NOMO-1 (cell line): ENCODE measurements at regions not wholly inside any gene's neighbourhood (a gene's known extent, or its start where the extent isn't known, plus 50 kb on each side); places are given as distances from the start of the nearest gene placed in this dataset.
A peak's percentile ranks its signal among the peaks of the same experiment; 100 is the strongest.

Experiments used
- DNase-seq, 2 experiments: peaks; one replicate each; lab custom pipeline; 2025; ENCODE audit not compliant: unreplicated experiment in 2 of 2; lab: John Stamatoyannopoulos, UW

DNA sequence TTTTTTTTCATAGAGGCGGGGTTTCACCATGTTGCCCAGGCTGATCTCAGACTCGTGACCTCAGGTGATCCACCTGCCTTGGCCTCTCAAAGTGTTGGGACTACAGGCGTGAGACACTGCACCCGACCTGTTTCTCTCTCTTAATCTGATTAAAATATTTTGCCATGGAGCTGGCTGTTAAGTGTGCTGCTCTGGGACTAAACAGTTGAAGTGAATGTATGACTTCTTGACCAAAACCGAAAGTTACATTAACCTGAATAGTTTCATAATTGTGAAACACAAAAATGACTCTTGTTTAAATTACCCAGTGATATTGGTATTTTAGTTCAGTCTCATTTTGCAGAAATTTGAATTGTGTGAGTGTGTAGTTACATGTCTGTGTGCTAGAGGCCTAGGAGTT is 2548.6 kb downstream of the PCDH7 start:
- no peak for DNase-seq

DNA sequence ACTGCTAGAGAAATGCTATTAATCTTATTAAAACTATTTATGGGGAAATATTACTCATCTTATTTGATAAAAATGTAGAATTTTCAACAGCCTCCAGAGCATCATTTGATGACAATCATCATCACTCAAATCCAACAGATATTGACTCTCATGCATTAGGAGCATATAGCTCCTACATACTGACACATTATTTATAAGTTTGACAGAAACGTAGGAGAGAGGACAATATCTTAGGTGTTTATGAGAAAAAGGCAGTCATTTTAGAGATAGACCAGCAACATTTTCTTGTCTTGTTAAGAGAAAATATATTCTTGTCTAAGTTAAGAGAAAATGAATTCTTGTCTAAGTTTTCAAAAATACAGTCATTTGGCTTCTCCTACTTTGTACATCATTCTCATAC is 2550.2 kb downstream of the PCDH7 start:
- no peak for DNase-seq

DNA sequence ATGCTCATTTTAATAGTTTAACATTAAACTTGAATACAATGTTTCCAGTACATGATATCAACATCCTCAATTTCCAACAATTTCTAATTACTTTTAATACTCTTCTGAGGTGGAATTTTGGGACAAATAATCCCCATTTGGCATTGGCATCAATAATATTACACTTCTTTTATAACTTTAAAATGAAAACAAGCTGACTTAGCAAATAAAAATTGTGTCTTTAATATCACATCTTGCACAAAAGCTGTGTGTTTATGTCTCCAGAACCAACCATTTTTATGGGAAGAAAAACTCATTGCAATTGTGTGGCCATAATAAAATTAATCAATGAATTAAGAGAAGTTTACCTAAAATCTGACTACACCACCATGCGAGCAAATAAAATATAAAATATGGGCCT is 2552.6 kb downstream of the PCDH7 start:
- DNase-seq: no peak

DNA sequence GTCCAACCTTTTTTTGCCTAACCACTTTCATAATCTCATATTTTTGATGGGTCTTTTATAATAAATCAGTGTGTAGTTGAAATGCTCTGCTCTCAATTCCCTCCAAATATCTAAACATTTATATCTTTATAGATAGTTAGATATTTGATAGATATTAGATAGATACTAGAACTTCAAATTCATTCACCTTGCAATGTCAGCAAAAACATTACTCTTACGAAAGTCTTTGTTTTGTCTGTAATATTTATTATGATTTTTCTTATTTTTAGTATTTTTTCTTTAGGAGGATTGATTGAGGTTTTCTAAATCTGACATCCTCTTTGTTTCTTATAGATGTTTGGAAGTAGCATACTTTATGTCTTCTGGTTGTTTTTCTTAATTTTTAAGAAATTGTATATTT is 2563.6 kb downstream of the PCDH7 start:
- no peak for DNase-seq

DNA sequence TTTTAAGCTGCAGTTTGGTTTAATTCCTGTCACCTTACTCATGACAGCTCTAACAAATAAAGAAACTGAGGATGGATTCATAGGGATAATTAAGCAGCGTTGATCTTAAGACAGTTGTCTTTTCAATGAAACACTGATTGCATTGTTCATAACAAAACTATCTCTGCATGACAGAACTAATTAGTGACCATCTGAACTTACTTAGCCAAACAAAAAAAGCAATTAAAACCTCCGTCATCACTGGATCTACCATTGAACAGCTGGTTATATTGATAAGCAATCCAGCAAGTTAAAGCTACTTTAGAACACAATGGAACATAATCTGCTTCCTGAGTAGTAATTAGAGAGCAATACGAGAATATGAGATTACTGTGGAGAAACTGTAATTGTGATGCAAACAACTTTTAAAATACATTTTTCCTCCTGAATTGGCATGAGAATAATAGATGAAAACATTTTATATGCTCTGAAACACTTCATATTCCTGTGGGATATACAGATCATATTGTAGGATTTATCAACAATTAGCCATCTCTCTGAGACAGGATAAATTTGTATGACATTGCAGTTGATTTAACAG is 2576.8 kb downstream of the PCDH7 start:
- DNase-seq: no peak

DNA sequence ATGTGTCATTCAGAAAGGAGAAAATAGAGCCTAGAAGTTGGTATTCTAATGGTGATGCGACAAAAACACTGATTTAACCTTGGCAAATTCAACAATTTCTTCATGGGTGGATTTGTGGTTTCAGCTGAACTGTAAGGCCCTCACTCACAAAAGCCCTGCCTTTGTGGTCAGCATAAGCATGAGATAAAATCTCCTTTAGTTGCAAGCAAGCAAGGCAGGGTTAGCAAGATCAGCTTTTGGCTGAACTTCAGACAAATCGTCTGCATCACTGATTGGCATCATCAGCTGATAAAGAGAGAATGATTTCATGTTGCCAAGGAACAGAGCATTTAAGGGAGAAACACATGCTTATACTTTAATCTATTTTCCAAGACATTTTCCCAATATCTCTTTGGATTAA is 2582.2 kb downstream of the PCDH7 start:
- no peak for DNase-seq

DNA sequence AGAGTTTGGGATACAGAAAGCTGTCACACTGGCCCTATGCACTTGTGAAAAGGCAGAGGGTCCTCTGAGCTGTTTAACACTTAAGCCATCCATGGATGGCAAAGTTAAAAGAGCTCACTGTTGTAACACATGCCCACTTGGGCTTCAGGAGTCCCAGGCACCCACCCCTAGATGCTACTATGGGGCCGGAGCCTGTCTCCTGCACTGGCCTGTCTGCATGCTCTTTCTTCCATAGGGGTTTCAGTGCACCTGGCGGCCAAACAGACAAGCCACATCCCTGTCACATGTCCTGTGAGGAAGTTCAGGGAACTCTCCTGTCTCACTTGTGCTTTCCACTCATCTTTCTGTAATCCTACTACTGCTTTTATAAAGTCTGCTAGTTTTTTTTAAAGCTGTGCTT is 2586.0 kb downstream of the PCDH7 start:
- no peak for DNase-seq

DNA sequence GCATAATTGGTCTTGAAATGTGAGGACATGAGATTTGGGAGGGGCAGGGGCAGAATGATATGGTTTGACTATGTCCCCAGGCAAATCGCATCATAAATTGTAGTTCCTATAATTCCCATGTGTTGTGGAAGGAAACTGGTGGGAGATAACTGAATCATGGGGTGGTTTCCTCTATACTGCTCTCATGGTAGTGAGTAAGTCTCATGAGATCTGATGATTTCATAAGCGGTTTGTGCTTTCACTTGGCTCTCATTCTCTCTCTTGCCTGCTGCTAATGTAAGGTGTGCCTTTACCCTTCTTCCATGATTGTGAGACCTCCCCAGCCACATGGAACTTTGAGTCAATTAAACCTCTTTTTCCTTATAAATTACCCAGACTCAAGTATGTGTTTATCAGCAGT is 2595.9 kb downstream of the PCDH7 start:
- no peak for DNase-seq

DNA sequence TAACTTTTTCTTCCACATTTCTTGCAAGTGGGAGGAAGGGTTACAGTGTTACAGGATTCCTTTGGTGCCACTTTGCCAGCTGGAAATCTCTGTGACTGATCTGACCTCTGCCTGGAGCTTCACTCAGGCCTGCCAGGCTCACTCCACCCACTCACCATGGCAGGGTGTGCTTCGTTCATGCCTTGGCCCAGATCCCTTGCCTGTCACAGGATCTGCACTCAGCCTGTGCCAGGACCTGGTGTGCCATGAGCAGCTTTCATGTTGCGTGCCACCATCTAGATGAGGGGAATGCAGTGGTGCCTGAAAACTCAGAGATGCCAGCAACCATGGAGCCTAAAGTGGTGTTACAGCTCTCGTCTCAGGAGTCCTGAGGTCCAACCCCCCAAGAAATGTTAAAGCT is 2596.4 kb downstream of the PCDH7 start:
- no peak for DNase-seq

DNA sequence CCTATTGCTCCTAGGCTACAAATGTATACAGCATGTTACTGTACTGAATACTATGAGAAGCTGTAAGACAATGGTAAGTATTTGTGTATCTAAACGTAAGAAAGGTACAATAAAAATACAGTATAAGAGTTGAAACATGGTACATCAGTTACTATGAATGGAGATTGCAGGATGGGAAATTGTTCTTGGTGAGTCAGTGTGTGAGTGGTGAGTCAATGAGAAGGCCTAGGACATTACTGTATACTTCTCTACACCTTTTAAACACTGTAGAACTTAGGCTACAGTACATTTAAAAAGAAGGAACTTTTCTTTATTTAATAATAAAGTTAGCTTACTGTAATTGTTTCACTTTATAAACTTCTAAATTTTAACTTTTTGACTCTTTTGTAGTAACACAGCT is 2603.2 kb downstream of the PCDH7 start:
- no peak for DNase-seq

DNA sequence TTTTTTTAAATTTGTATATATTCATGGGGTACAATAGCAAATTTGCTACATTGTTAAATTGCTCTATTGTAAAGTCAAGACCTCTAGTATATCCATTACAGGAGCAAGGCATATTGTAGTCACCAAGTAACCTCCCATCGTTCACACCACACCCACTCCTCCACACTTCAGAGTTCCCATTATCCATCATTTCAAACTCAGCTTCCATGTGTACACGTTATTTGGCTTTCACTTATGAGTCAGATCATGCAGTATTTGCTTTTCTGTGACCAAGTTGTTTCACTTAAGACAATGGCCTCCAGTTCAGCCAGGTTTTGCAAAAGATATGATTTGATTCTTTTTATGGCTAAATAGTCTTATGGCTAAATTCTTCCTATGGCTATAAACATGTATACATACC is 2614.2 kb downstream of the PCDH7 start:
- no peak for DNase-seq

DNA sequence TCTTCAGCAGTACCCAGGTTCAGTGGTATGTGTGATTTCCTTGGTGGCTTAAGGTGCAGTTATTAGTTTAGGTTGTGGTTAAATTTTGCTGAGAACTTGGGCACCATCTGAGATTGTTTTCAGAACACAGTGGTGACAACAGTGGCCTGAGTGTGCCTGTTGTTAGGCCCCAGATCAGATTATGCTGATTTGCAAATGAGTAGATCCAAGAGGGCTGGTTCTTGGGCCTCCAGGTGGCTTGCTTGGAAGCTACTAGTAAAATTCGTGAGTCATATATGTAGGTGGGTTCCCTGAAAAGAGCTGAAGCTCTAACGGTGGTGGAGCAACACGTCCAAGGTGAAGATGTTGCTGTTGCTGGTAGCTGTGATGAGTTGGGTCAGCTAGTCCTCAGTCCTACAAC is 2619.6 kb downstream of the PCDH7 start:
- no peak for DNase-seq

DNA sequence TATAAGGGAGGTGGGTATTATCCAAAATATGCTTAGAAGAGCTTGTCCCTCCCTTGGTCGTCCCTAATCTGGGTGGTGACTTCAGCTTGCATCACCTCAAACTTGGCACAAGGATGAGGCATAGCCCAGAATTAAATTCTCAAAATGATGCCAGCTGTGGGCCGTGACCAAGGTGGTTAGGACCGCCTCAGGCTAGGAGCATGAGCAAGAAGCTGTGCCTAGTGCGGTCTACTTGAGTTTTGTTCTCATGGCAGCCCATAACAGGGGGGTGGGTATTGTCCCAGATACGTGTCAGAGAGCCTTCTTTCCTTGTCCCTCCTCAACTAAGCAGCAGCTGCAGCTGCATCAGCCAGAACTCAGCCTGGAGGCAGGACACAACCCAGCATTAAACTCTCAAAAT is 2620.0 kb downstream of the PCDH7 start:
- no peak for DNase-seq

DNA sequence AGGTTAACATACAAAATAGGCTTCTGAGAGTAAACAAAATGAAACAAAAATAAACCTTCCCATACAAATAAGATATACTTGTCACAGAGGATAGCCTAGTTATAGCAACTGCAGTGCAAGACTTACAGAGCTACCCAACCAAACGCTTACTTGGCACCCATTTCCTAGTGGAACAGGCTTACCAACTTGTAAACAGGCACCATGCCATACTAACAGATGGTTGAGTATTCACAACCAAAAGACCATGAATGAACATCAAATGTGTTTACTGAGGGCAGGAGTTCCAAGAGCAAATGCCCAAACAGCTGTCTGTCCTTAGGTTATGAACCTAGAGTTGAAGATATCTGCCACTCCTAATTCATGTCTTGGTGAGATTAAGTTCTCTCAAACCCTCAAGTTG is 2629.2 kb downstream of the PCDH7 start:
- DNase-seq: no peak

DNA sequence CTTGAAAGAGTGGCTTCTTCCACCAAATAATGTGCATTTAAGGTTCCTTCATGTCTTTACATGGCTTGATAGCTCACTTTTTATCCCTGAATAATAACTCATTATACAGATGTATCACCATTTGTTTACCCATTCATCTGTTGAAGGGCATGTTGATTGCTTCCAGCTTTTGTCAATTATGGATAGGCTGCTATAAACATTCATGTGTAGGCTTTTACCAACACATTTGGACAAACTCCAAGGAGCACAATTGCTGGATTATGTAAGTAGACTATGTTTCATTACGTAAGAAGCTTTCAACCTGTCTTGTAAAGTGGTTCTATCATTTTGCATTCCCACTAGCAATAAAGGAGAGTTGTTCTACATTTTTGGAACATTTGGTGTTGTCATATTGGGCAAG is 2637.0 kb downstream of the PCDH7 start:
- no peak for DNase-seq

DNA sequence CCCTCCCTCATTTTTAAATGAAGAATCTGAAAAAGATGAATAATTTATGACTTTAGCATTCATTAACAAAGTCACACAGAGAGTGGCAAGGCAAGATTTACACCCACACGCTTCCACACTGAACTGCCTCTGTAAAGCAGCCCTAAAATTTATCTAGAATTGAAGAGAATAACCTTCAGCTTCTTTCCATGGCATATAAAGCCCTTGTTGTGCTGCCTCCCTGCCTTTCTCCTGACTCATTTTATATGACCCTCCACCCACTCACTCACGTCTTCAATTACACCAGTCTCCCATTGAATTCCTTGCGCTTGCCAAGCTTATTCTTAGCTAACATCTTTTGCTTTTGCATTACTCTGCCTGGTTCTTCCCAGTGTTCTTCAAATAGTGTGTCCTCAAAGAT is 2649.3 kb downstream of the PCDH7 start:
- DNase-seq: no peak

DNA sequence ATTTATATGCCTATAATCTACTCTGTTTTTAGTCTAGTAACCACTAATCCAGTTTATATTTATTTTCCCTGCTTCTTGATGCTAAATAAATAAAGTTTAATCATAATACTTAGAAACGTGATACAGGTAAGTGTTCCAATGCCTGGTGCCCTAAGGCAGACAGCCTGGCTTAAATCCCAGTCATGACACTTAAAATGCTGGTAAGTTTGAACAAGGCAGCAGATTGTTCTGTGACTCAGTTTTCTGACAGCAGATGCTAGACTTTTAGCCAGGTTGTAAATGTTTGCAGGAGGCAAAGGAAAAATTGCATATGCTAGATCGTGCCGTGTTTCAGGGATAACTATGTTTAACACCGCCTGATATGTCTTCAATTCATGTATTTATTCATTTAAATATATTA is 2661.6 kb downstream of the PCDH7 start:
- no peak for DNase-seq

DNA sequence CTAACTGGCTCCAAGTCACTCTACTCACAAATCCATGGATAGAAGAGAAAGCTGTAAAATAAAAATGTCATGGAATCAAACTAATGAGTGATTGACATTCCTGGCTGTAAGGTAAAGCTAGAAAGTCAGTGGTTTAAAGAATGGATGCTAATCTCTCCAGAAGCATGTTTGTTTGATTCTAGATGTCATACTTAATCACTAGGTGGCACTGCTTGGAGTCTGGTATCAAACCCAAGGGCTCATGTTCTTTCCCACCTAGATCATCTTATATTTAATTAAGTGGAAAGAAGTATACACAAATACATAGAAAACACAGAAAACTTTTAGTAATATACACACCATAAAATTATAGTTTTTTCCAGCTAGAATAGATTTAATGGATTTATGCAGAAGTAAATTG is 2666.6 kb downstream of the PCDH7 start:
- DNase-seq: no peak

DNA sequence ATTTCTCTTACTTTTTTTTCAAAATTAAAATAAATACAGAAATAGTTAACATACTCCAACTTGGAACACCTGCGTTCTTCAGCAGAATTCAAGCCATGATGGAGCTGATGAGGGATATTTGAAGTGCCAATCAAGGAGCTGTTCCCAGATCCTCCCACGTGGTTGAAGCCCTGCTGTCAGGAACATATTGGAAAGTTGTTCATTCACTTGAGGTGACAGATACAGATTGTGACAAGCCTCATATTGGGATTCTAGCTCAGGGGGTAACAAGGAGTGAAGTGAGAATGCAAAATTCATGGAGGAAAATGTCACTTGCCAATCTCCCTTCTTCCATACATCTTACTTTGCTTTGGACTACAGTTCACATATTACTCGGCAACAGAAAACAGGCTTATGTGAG is 2670.8 kb downstream of the PCDH7 start:
- no peak for DNase-seq

DNA sequence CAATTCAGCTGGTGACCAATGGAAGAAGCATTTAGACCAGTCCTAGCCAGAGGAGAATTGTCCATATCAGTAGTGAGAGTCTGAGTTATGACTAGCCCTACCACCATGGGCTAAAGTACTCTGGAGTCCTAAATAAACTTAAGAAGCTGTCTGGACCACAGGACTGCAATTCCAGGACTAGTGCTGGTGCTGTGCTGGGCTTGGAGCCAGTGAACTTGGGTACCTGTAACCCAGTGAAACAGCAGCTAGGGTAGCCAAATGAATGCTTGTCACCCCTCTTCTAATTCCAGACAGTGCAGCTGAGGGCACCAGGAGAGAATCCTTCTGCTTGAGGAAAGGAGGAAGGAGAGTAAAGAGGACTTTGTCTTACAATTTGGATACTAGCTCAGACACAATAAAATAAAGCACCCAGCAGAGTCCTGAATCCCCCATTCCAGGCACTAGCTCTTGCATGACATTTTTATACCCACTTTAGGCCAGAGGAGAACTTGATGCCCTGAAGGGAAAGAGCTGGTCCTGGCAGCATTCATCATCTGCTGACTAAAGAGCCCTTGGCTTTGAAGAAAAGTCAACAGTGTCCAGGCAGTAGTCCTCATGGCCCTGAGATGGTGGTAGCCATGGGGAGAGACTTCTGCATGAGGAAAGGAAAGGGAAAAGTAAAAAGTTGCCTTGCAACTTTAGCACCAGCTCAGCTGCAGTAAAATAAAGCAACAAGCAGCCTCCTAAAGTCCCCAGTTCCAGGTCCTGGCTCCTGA is 2675.7 kb downstream of the PCDH7 start:
- no peak for DNase-seq

DNA sequence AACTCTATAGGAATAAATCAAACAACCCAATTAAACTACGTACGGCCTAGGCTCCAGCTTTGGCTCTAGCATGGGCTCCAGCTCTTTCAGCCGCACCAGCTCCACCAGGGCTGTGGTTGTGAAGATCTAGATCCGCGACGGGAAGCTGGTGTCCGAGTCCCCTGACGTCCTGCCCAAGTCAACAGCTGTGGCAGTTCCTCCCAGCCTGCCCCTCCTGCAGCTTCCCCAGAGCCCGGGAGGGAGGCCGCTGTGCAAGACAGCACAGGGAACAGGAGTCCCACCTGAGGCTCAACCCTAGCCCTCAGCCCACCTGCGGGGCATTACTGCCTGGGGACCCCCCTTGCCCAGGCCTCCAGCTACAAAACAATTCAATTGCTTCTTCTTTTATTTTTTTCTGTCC is 2680.3 kb downstream of the PCDH7 start:
- no peak for DNase-seq

DNA sequence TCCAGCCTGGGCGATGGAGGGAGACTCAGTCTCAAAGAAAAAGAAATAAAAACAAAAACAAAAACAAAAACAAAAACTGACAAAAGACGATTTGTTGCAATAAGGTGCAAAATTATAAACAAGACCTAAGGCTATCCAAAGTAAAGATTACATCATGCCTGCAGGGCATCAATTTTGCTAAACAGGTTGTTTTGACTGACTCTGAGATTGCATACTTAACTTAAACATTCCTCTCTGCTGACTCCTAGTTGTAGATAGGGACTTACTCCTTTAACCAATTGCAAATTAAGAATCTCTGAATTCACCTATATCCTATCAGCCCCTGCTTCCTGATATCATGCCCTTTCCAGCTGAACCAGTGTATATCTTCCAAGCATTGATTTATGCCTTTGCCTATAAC is 2687.3 kb downstream of the PCDH7 start:
- DNase-seq: no peak

DNA sequence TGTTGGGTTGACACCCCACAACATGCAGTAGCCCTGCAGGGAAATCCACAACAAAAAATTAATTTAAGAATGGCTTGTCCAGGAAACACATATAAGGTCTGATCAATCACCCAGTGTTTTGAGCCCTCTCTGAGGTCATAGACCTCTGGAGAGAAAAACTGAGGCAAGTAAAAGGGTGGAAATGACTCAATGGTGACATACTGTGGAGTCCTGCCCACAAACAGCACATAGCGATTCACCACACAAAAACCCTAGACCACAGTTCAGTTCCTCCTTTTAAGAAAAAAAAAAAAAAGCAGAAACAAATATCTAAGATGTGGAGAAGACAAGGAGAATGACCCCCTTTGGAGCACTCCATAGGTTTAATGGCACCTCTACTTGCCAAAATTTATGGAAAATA is 2691.0 kb downstream of the PCDH7 start:
- peak; percentile 73 to 87 for DNase-seq
